ENCODE measurements at regions not wholly inside any gene's neighbourhood (a gene's known extent, or its start where the extent isn't known, plus 50 kb on each side); places are given as distances from the start of the nearest gene placed in this dataset.

GRCh38 chr6:132007474-132008190, 56.5 kb upstream of the CCN2 start:
- H3K36me3 ChIP-seq (replicated peaks; ENCODE audit: insufficient read depth, low read depth): no peaks in the 10 kb centered on the region
- no peaks in the 10 kb centered on the region for H3K27me3 ChIP-seq
- TF ChIP-seq CTCF (IDR thresholded peaks at IDR 0.05; ENCODE audit: poor library complexity): no peak
- no peak for TF ChIP-seq EZH2 (IDR thresholded peaks at IDR 0.05; ENCODE audit: borderline replicate concordance)
- no peak for TF ChIP-seq EZH2phosphoT487 (IDR thresholded peaks at IDR 0.05; ENCODE audit: low read depth, severe bottlenecking, unreplicated experiment)
- H3K27ac ChIP-seq: peak overlapping the region; percentile 4
- 71% methylated on average over 2 of the region's 2 CpGs for WGBS (ENCODE audit: low lambda C conversion rate, missing lambda C conversion rate)
- H3K9me2 ChIP-seq (replicated peaks; ENCODE audit: insufficient read depth): no peaks in the 10 kb centered on the region
- H3K4me3 ChIP-seq: no peak overlapping the region
- H4K20me1 ChIP-seq (ENCODE audit: insufficient read depth, poor library complexity, severe bottlenecking): no peaks in the 10 kb centered on the region
- DNase-seq (ENCODE audit: low spot score): no peak
- peaks cover 19% of the 10 kb centered on the region for H3K4me1 ChIP-seq (ENCODE audit: insufficient read depth)
- no peak overlapping the region for H3K4me2 ChIP-seq
- H3K9me3 ChIP-seq (ENCODE audit: low read depth): no peaks in the 10 kb centered on the region
- no peak overlapping the region for H2AFZ ChIP-seq
- no peaks in the 10 kb centered on the region for H3K79me2 ChIP-seq

GRCh38 chr6:132005178-132005577, 54.0 kb upstream of the CCN2 start:
- Histone ChIP-seq H3K4me3 (no peak overlapping the region), H2AFZ (no peak overlapping the region), H3K4me2 (no peak overlapping the region), H3K9me3 (ENCODE audit: low read depth) (no peaks in the 10 kb centered on the region), H3K36me3 (replicated peaks; ENCODE audit: insufficient read depth, low read depth) (no peaks in the 10 kb centered on the region), H3K9me2 (replicated peaks; ENCODE audit: insufficient read depth) (no peaks in the 10 kb centered on the region), H3K4me1 (ENCODE audit: insufficient read depth) (peaks cover 19% of the 10 kb centered on the region), H4K20me1 (ENCODE audit: insufficient read depth, poor library complexity, severe bottlenecking) (no peaks in the 10 kb centered on the region), H3K79me2 (no peaks in the 10 kb centered on the region), H3K27me3 (no peaks in the 10 kb centered on the region), H3K27ac (peak overlapping the region; percentile 38)
- TF ChIP-seq CTCF (IDR thresholded peaks at IDR 0.05; ENCODE audit: poor library complexity): no peak
- no peak for TF ChIP-seq EZH2 (IDR thresholded peaks at IDR 0.05; ENCODE audit: borderline replicate concordance)
- TF ChIP-seq EZH2phosphoT487 (IDR thresholded peaks at IDR 0.05; ENCODE audit: low read depth, severe bottlenecking, unreplicated experiment): no peak
- DNase-seq (ENCODE audit: low spot score): no peak
- 96% methylated on average over 2 of the region's 2 CpGs for WGBS (ENCODE audit: low lambda C conversion rate, missing lambda C conversion rate)

GRCh38 chr6:132004668-132005067, 53.5 kb upstream of the CCN2 start:
- H3K9me3 ChIP-seq (ENCODE audit: low read depth): no peaks in the 10 kb centered on the region
- no peak for TF ChIP-seq EZH2phosphoT487 (IDR thresholded peaks at IDR 0.05; ENCODE audit: low read depth, severe bottlenecking, unreplicated experiment)
- TF ChIP-seq CTCF (IDR thresholded peaks at IDR 0.05; ENCODE audit: poor library complexity): no peak
- no peak for TF ChIP-seq EZH2 (IDR thresholded peaks at IDR 0.05; ENCODE audit: borderline replicate concordance)

More at GRCh38 chr6:132004668-132005067, 53.5 kb upstream of the CCN2 start:
- H3K79me2 ChIP-seq: no peaks in the 10 kb centered on the region
- no peaks in the 10 kb centered on the region for H3K9me2 ChIP-seq (replicated peaks; ENCODE audit: insufficient read depth)
- DNase-seq (ENCODE audit: low spot score): no peak
- no peaks in the 10 kb centered on the region for H3K27me3 ChIP-seq
- H2AFZ ChIP-seq: no peak overlapping the region
- H3K4me2 ChIP-seq: no peak overlapping the region
- H3K4me3 ChIP-seq: no peak overlapping the region
- H3K36me3 ChIP-seq (replicated peaks; ENCODE audit: insufficient read depth, low read depth): no peaks in the 10 kb centered on the region
- peak overlapping the region; percentile 38 for H3K27ac ChIP-seq
- H3K4me1 ChIP-seq (ENCODE audit: insufficient read depth): peaks cover 19% of the 10 kb centered on the region
- no peaks in the 10 kb centered on the region for H4K20me1 ChIP-seq (ENCODE audit: insufficient read depth, poor library complexity, severe bottlenecking)
- WGBS (ENCODE audit: low lambda C conversion rate, missing lambda C conversion rate): 77% methylated on average over 1 of the region's 1 CpG
